ENCODE measurements at regions not wholly inside any gene's neighbourhood (a gene's known extent, or its start where the extent isn't known, plus 50 kb on each side); places are given as distances from the start of the nearest gene placed in this dataset.

DNA sequence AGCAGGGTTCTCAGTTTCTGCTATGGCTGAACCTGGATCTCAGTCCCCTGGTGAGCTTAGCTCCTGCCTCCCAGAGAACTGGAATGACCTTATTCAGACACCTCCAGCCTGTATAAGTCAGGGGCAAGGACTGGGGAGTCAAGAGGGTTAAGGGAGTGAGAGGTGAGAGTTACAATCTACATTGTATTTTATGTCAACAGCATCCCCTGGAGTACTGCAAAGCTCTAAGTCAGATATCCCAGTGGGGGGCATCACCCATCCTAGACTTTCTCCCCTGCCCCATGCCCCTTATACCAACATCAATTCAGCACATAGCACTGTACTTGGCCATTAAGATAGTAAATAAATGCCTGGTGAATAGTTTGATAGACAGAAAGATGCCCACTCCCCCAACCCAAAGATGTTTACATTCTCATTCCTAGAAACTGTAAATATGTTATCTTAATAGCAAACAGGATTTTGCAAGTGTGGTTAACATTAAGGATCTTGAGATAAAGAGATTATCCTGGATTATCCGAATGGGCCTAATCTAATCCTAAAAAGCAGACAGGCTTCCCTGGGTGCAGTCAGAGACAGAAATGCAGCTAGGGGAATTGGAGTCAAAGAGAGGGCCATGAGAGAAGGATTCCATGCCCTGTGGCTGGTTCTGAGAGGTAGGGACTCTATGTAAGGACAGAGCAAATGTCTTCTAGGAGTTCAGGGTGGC lies 132.3 kb upstream of the RASGRP1 start:
- H3K27me3 ChIP-seq (ENCODE audit: control insufficient read depth in 2 of 2, insufficient read depth in 2 of 2, low read length in 2 of 2): no peaks in the 10 kb centered on the region
- no peak overlapping the region for H3K4me3 ChIP-seq (ENCODE audit: low read length)
- peak overlapping the region in 3 of 9 donors; percentile 48 to 92 (median 74) for H3K27ac Mint-ChIP-seq
- H3K27me3 Mint-ChIP-seq: no peaks in the 10 kb centered on the region
- ATAC-seq (no peak), DNase-seq (no peak)
- POLR2A ChIA-PET: interaction anchor here (0.8 to 6.9 kb wide), 5 partner anchors 11 to 242 kb away, joined by 3 to 59 read pairs (median 5); partner anchors contain the start of genes FAM98B and RASGRP1
- intact Hi-C loops (cut with micrococcal nuclease): loop anchor here (1.0 to 10.0 kb wide), 2 partner anchors 11 to 442 kb away; partner anchors contain the start of gene SPRED1 (in 1 of the 2)
- peaks cover 0 to 4% (median 0%) of the 10 kb centered on the region in 11 donors for H3K9me3 Mint-ChIP-seq
- H3K4me1 Mint-ChIP-seq: peaks cover 23 to 76% (median 50%) of the 10 kb centered on the region in 7 donors
- no peak overlapping the region for H3K27ac ChIP-seq (ENCODE audit: low read depth, low read length)
- peak overlapping the region in 1 of 10 donors; percentile 83 for H3K4me3 Mint-ChIP-seq
- H3K36me3 Mint-ChIP-seq: peaks cover 0 to 11% (median 0%) of the 10 kb centered on the region in 5 donors
- peaks cover 36 to 52% of the 10 kb centered on the region in 2 donors for H3K4me1 ChIP-seq (ENCODE audit: control insufficient read depth in 2 of 2, insufficient read depth in 2 of 2, low read length in 2 of 2)
- CTCF ChIA-PET: interaction anchor here (1.1 to 11.6 kb wide), 8 partner anchors 8 to 256 kb away, joined by 4 to 126 read pairs (median 11); partner anchors contain the start of gene RASGRP1
- H3K9me3 ChIP-seq (ENCODE audit: control insufficient read depth in 2 of 3, low read length in 3 of 3): no peaks in the 10 kb centered on the region
- H3K36me3 ChIP-seq (ENCODE audit: control insufficient read depth in 2 of 3, insufficient read depth in 3 of 3, low read length in 3 of 3): no peaks in the 10 kb centered on the region

DNA sequence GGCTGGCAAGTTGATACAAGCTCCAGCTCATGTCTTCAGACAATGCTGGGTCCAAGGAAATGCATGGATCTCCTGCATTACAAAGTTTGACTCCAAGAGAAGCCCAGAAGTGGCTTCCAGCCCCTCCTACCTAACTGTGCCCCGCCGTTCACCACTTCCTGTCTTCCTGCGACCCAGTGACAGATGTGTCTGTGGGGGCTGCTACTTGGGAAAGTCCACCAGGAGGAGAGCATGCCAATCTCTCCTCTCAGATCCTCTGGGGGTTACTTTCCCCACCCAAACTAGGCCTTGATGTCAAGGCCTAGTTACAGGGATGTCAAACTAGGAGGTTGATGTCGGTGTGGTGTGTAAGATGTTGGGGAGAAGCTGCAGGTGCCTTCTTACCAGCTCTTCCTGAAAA lies 133.6 kb upstream of the RASGRP1 start:
- Mint-ChIP-seq H3K4me3 (peak overlapping the region in 3 of 10 donors; percentile 13 to 64 (median 21)), H3K36me3 (peaks cover 0 to 8% (median 0%) of the 10 kb centered on the region in 5 donors), H3K27me3 (no peaks in the 10 kb centered on the region), H3K4me1 (peaks cover 23 to 71% (median 46%) of the 10 kb centered on the region in 7 donors), H3K27ac (peak overlapping the region in 8 of 9 donors; percentile 29 to 85 (median 82)), H3K9me3 (peaks cover 0 to 4% (median 0%) of the 10 kb centered on the region in 11 donors)
- ChIA-PET POLR2A (interaction anchor here (0.6 to 6.9 kb wide), 8 partner anchors 12 to 258 kb away, joined by 3 to 59 read pairs (median 5); partner anchors contain the start of genes FAM98B and RASGRP1), CTCF (interaction anchor here (0.5 to 11.6 kb wide), 19 partner anchors 9 to 258 kb away, joined by 3 to 126 read pairs (median 6); partner anchors contain the start of gene RASGRP1)
- DNase-seq (peak in 1 of 9 donors; percentile 16), ATAC-seq (no peak)
- H3K4me1 ChIP-seq (ENCODE audit: control insufficient read depth in 2 of 2, insufficient read depth in 2 of 2, low read length in 2 of 2): peaks cover 36 to 52% of the 10 kb centered on the region in 2 donors
- intact Hi-C loops (cut with micrococcal nuclease): loop anchor here in 1 of 2 donors (10.0 kb wide), 1 partner anchor 443 kb away; the partner anchor contains the start of gene SPRED1
- no peaks in the 10 kb centered on the region for H3K9me3 ChIP-seq (ENCODE audit: control insufficient read depth in 2 of 3, low read length in 3 of 3)
- H3K36me3 ChIP-seq (ENCODE audit: control insufficient read depth in 2 of 3, insufficient read depth in 3 of 3, low read length in 3 of 3): no peaks in the 10 kb centered on the region
- H3K27me3 ChIP-seq (ENCODE audit: control insufficient read depth in 2 of 2, insufficient read depth in 2 of 2, low read length in 2 of 2): no peaks in the 10 kb centered on the region
- H3K4me3 ChIP-seq (ENCODE audit: low read length): no peak overlapping the region
- peak overlapping the region; percentile 34 for H3K27ac ChIP-seq (ENCODE audit: low read depth, low read length)

DNA sequence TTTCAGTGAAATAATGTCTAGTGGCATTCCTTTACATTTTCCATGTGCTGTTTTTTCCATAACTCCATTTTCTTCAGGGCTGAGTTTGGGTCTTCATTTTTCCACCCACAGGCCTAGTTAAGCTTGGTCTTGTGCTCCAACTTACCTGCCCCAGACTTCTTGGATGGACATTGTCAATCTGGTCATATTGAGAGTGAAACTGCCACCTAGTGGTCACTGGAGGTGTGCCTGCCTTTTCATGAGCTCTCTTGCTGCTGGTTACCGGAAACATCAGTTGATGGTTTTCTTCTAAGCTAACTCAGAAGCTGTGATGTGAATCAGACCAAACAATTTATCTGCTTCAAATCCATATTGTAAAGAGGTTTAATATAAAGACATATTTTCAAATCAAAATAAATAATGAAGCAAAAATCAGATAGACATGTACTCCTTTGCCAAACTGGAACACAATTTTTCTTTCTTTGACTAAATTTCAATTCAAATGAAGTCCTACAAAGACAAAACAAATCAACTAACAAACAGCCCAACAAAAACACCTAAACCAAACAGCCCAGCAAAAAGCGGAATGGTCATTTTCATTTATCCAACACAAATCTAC lies 135.1 kb upstream of the RASGRP1 start:
- Mint-ChIP-seq H3K4me3 (peak overlapping the region in 4 of 10 donors; percentile 8 to 73 (median 48)), H3K27ac (peak overlapping the region; percentile 34 to 92 (median 77)), H3K36me3 (peaks cover 0 to 2% (median 0%) of the 10 kb centered on the region in 5 donors), H3K4me1 (peaks cover 23 to 71% (median 44%) of the 10 kb centered on the region in 7 donors), H3K9me3 (no peaks in the 10 kb centered on the region), H3K27me3 (no peaks in the 10 kb centered on the region)
- ChIA-PET POLR2A (interaction anchor here (0.6 to 6.9 kb wide), 12 partner anchors 9 to 449 kb away, joined by 3 to 59 read pairs (median 4); partner anchors contain the start of gene FAM98B), CTCF (interaction anchor here (0.5 to 11.6 kb wide), 33 partner anchors 8 to 272 kb away, joined by 3 to 126 read pairs (median 5); partner anchors contain the start of genes FAM98B and RASGRP1)
- Histone ChIP-seq H3K36me3 (ENCODE audit: control insufficient read depth in 2 of 3, insufficient read depth in 3 of 3, low read length in 3 of 3) (no peaks in the 10 kb centered on the region), H3K4me1 (ENCODE audit: control insufficient read depth in 2 of 2, insufficient read depth in 2 of 2, low read length in 2 of 2) (peaks cover 36 to 48% of the 10 kb centered on the region in 2 donors), H3K4me3 (ENCODE audit: low read length) (no peak overlapping the region), H3K27ac (ENCODE audit: low read depth, low read length) (no peak overlapping the region), H3K27me3 (ENCODE audit: control insufficient read depth in 2 of 2, insufficient read depth in 2 of 2, low read length in 2 of 2) (no peaks in the 10 kb centered on the region), H3K9me3 (ENCODE audit: control insufficient read depth in 2 of 3, low read length in 3 of 3) (no peaks in the 10 kb centered on the region)
- DNase-seq: peak in 8 of 9 donors; percentile 43 to 77 (median 71)
- ATAC-seq: peak; percentile 84
- intact Hi-C loops (cut with micrococcal nuclease): loop anchor here (1.0 to 10.0 kb wide), 6 partner anchors 9 to 445 kb away; partner anchors contain the start of gene SPRED1 (in 1 of the 2)

DNA sequence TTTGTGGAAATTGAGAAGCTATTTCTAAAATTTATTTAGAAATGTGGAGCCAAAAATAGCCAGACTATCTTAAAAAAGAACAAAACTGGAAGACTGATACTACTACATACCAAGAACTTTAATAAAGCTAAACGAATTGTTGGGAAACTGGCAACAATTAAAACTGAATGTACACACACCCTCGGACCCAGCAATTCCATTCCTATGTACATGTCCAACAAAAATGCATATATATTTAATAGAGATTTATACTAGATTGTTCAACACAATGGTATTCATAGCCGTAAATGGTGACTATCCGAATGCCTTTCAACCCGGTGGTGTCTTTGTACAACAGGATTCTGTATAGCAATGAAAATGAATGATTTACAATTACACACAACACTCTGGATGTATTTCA lies 136.5 kb upstream of the RASGRP1 start:
- intact Hi-C loops (cut with micrococcal nuclease): loop anchor here in 1 of 2 donors (10.0 kb wide), 1 partner anchor 154 kb away; no protein-coding TSS in a partner anchor
- H3K4me1 Mint-ChIP-seq: peaks cover 22 to 71% (median 36%) of the 10 kb centered on the region in 7 donors
- Histone ChIP-seq H3K4me3 (ENCODE audit: low read length) (no peak overlapping the region), H3K27me3 (ENCODE audit: control insufficient read depth in 2 of 2, insufficient read depth in 2 of 2, low read length in 2 of 2) (no peaks in the 10 kb centered on the region), H3K36me3 (ENCODE audit: control insufficient read depth in 2 of 3, insufficient read depth in 3 of 3, low read length in 3 of 3) (no peaks in the 10 kb centered on the region), H3K9me3 (ENCODE audit: control insufficient read depth in 2 of 3, low read length in 3 of 3) (no peaks in the 10 kb centered on the region), H3K4me1 (ENCODE audit: control insufficient read depth in 2 of 2, insufficient read depth in 2 of 2, low read length in 2 of 2) (peaks cover 31 to 34% of the 10 kb centered on the region in 2 donors), H3K27ac (ENCODE audit: low read depth, low read length) (no peak overlapping the region)
- no peak overlapping the region for H3K4me3 Mint-ChIP-seq
- no peaks in the 10 kb centered on the region for H3K9me3 Mint-ChIP-seq
- CTCF ChIA-PET: interaction anchor here (1.5 to 11.6 kb wide), 4 partner anchors 13 to 260 kb away, joined by 4 to 126 read pairs (median 42); no protein-coding TSS in a partner anchor
- POLR2A ChIA-PET: interaction anchor here (6.9 kb wide), 1 partner anchor 15 kb away, joined by 59 read pairs; no protein-coding TSS in a partner anchor
- peaks cover 0 to 2% (median 0%) of the 10 kb centered on the region in 5 donors for H3K36me3 Mint-ChIP-seq
- ATAC-seq (no peak), DNase-seq (no peak)
- no peak overlapping the region for H3K27ac Mint-ChIP-seq
- peaks cover 0 to 5% (median 0%) of the 10 kb centered on the region in 5 donors for H3K27me3 Mint-ChIP-seq

DNA sequence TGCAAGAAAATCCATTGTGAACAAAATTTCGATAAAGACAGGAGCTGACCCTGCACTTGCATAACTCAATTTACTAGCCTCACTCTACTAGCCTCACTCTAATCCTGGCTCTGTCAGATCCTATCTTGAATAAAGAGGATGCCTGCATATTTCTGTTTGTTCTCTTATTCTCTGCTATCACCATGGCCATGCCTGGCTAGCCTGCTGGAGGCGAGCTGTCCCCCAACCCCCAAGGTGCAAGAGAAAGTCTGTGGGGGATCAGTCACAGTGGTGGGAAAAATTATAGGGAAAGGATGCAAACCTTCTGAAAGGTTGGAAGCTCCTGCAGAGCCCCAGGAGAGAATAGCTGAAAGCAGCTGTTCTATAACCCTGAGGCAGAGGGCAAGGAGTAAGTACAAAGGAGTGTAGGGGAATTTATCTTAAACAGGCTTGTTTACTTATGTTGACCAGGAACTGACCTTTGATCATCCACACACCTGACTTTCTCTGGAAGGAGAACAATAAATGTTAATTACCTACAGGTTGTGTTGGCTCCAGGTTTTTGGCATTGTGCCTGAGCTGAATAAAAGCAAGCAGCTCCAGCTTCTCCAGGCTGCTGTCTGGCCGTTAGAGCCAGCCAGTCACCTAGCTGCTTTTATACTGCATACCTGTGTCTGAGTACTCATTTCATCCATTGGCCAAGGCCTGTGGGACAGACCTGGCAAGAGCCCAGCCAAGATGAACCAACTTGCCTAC lies 137.7 kb upstream of the RASGRP1 start:
- Histone ChIP-seq H3K4me1 (ENCODE audit: control insufficient read depth in 2 of 2, insufficient read depth in 2 of 2, low read length in 2 of 2) (peaks cover 23 to 24% of the 10 kb centered on the region in 2 donors), H3K27ac (ENCODE audit: low read depth, low read length) (no peak overlapping the region), H3K9me3 (ENCODE audit: control insufficient read depth in 2 of 3, low read length in 3 of 3) (no peaks in the 10 kb centered on the region), H3K27me3 (ENCODE audit: control insufficient read depth in 2 of 2, insufficient read depth in 2 of 2, low read length in 2 of 2) (no peaks in the 10 kb centered on the region), H3K4me3 (ENCODE audit: low read length) (no peak overlapping the region), H3K36me3 (ENCODE audit: control insufficient read depth in 2 of 3, insufficient read depth in 3 of 3, low read length in 3 of 3) (no peaks in the 10 kb centered on the region)
- Mint-ChIP-seq H3K27ac (no peak overlapping the region), H3K4me1 (peaks cover 19 to 59% (median 24%) of the 10 kb centered on the region in 7 donors), H3K4me3 (no peak overlapping the region), H3K27me3 (peaks cover 0 to 11% (median 0%) of the 10 kb centered on the region in 5 donors), H3K36me3 (peaks cover 0 to under 1% (median 0%) of the 10 kb centered on the region in 5 donors), H3K9me3 (no peaks in the 10 kb centered on the region)
- intact Hi-C loops (cut with micrococcal nuclease): loop anchor here in 1 of 2 donors (10.0 kb wide), 1 partner anchor 152 kb away; no protein-coding TSS in a partner anchor
- ATAC-seq (no peak), DNase-seq (no peak)
- ChIA-PET CTCF (interaction anchor here (1.5 to 11.6 kb wide), 3 partner anchors 14 to 226 kb away, joined by 4 to 126 read pairs (median 6); no protein-coding TSS in a partner anchor), POLR2A (no interaction called here)
